ENCODE measurements at regions not wholly inside any gene's neighbourhood (a gene's known extent, or its start where the extent isn't known, plus 50 kb on each side); places are given as distances from the start of the nearest gene placed in this dataset.

DNA sequence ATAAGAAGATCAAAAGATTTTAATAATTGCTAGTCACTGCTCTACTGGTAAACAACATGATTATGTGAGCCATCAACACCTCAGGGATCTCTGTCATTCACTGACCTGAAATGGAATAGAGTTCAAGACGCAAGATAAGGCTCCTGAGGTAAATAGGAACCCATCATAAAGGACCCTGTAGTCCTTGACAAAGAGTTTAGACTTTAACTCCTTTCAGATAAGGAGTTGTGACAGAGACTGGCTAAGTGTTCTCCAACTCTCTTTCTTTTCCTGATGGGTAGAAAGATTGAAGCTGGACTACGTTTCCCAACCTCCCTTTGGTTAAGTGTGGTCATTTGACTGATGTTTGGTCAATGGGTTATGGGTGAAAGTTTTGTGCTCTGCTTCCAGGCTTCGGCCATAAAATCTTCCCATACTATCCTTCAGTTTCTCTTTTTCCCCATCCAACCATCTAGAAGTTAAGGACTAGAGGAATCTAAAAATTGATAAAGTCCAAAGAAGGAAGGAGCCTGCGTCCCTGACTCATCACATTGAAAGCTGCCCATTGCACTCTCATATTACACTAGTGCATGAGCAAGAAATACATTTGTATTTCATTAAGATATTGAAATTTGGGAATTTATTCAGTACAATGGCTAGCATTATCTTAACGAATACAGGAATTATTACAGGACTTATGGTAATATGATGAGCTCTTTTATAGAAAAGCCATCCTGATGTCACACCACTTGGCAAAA lies 293.7 kb upstream of the ACVR2A start:
- DNase-seq (ENCODE audit: low read depth) = no peak

DNA sequence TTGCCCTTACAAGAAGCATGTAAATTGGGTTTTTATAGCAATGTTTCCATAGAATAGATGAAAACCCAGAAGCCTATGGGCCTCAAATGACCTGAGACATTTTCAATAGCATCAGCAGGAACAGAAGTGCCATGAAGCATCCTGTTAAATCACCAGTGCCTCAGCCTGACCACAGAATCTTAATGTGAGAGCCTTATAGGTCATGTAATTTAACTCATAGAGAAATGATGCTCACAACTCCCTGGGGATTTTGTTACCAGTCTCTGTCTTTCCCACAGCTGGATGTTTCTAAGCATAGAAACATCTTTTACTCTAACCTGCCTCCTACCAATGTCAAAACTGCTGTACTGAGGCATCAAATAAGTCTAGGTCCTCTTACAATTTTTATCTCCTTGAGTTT lies 295.8 kb upstream of the ACVR2A start:
- no peak for DNase-seq (ENCODE audit: low read depth)

GRCh38 chr2:147548451-147548850 lies 296.4 kb upstream of the ACVR2A start:
- no peak for DNase-seq (ENCODE audit: low read depth)

- no peak for DNase-seq (ENCODE audit: low read depth)
Measured at GRCh38 chr2:147547440-147547839, 297.4 kb upstream of the ACVR2A start.

- no peak for DNase-seq (ENCODE audit: low read depth)
Measured at GRCh38 chr2:147546109-147546508, 298.7 kb upstream of the ACVR2A start.

DNA sequence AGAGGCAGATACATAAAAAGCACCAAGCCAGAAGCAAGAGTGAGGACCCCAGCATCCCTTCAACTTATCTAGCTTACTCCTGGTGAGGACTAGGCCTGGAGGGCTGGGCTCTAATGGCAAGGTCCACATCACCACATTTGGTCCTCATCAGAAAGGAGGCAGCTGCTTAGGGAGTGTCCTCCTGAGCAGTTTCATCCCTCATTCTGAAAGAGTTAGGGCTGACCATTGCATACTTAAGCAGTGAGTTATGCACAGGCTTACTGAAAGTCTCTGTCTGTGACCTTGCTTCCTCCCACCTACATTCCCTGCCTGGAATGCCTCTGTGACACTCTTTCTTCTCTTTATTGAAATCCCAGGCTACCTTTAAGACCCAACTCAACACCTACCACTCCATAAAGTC lies 301.8 kb upstream of the ACVR2A start:
- no peak for DNase-seq (ENCODE audit: low read depth)

DNA sequence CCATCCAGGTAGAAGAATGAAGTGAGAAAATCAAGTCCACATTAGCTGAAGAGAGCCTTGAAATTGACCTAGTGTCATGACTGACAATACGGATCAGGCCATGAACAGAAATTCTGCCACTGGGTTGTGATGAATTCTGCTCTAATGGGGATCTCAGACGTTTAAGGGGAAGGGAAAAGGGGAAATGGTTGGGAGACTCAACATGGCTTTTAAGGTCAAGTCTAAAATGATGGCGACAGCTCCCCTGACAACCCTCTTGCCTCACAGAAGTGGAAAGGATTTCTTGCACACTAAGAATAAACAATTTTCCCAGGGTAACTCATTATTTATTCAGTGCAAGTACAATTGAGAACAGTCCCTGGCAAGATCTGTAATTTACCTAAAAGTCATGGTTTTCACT lies 302.5 kb upstream of the ACVR2A start:
- no peak for DNase-seq (ENCODE audit: low read depth)

DNA sequence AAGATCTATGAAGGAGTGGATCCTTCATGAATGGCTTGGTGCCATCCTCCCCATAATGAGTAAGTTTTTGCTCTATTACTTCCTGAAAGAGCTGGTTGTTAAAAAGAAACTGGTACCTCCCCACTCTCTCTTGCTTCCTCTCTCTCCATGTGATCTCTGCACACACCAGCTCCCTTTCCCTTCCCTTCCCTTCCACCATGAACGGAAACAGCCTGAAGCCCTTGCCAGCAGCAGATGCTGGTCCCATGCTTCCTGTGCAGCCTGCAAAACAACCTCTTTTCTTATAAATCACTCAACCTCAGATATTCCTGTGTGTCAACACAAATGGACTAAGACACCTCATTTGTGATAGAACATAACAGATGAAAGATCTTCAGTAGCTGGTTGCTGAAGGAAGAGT lies 303.5 kb upstream of the ACVR2A start:
- no peak for DNase-seq (ENCODE audit: low read depth)

DNA sequence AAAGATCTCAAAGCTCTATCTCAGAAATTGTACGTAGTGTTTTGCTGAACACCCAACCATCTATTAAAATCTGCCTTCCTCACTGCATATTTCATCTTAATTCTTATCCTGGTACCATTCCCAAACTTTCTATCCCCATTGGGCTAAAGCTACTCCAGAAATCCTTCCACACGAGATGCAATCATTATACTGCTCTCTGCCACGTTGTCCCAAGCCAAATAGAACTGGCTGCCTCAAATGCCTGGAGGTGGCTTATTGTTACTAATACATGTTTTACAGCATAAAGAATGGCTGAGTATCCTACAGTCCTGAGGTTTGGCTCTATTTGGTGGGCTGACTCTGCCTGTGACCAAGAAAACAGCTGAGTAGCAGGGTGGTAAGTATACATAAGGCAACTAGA lies 306.0 kb upstream of the ACVR2A start:
- no peak for DNase-seq (ENCODE audit: low read depth)

- no peak for DNase-seq (ENCODE audit: low read depth)
Measured at GRCh38 chr2:147538088-147538487, 306.7 kb upstream of the ACVR2A start.

- no peak for DNase-seq (ENCODE audit: low read depth)
Measured at GRCh38 chr2:147531269-147531668, 313.6 kb upstream of the ACVR2A start.

DNA sequence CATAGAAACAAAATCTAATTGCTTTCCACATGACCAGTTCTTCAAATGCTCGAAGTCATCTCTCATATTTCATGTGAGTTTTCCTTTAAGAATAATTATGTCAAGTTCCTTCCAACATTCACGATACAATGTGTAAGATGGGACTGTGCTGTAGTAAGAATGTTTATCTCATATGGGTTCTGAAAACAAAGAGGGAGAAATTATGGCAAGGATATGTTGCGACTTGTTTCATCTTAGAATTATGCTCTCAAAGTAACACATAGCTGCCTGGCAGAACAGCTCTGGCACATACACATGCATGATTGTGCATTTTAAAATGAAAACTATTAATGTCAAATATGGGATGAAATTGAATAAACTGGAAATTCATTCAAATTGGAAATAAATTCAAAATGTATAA lies 314.8 kb upstream of the ACVR2A start:
- no peak for DNase-seq (ENCODE audit: low read depth)

- no peak for DNase-seq (ENCODE audit: low read depth)
Measured at GRCh38 chr2:147525819-147526489, 318.9 kb upstream of the ACVR2A start.

DNA sequence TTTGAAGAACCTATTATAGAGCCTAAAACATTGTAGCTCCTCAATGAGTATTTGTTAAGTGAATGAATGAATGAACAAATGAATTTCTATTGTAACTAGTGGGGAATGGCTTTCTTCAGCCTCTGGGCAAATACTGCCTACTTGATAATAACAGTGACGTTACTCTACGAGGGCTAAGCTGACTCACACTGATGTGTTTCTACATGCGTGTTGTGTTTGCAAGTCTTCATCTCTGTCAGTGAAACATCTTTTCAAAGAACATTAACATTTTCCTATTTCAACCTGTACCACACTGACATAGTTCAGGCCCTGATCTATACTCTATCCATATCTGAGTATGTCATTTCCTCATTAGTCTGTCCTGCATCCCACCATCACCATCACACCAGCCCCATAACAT lies 319.9 kb upstream of the ACVR2A start:
- no peak for DNase-seq (ENCODE audit: low read depth)

DNA sequence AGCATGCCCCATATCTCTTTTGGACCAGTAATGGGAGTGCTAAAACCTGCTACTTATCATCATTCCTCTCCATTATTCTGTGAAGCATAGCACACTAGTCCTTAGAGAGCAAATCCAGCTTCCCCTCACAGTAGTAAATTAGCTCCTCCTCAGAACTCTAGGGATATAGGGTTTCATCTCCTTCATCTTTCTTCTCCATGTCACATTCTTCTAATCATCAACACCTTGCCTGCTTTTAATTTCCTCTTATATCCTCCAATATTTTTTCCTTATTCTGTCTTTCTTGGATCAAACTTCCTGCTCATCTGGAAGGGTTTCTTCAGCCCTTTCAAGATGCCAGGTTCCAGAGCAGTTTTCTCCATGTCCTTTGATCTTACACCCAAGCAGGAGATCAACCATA lies 321.4 kb upstream of the ACVR2A start:
- no peak for DNase-seq (ENCODE audit: low read depth)

GRCh38 chr2:147521936-147522335 lies 322.9 kb upstream of the ACVR2A start:
- DNase-seq (ENCODE audit: low read depth) = no peak

DNA sequence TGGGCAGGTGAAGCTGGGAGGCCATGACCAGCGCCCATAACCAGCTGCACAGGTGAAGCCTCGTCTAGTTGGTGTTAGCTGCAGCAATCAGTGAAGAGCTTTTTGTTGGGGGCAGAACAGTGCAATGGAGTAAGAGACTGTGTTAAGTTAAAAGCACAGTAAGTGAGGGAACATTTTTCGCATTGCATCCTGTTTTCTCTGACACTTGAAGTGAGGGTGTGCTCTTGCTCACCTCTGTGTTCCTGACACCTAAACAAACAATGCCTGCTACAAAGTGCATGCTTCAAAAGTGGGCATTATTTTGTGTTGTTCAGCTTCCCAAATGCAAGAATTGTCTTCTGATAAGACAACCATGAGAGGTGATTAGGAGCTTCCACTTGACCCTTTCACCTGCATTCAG lies 324.0 kb upstream of the ACVR2A start:
- DNase-seq (ENCODE audit: low read depth) = no peak

- no peak for DNase-seq (ENCODE audit: low read depth)
Measured at GRCh38 chr2:147519178-147519577, 325.7 kb upstream of the ACVR2A start.

- no peak for DNase-seq (ENCODE audit: low read depth)
Measured at GRCh38 chr2:147515213-147515612, 329.6 kb upstream of the ACVR2A start.

GRCh38 chr2:147512206-147512605 lies 332.6 kb upstream of the ACVR2A start:
- DNase-seq (ENCODE audit: low read depth) = no peak

GRCh38 chr2:147511491-147511948 lies 333.3 kb upstream of the ACVR2A start:
- no peak for DNase-seq (ENCODE audit: low read depth)

DNA sequence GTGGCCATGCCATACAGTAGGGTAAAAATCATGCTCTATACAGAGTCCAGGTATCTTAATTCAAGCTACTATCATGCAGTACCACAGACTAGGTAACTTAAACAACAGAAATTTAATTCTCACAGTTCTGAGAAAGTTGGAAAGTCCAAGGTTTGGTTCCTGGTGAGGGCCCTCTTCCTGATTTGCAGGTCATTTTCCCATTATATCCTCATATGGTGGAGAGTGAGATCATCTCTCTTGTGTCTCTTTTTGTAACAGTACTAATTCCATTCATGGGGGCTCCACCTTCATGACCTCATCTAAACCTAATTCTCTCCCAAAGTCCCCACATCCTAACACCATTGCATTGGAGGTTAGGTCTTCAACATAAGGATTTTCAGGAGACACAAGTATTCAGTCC lies 335.0 kb upstream of the ACVR2A start:
- no peak for DNase-seq (ENCODE audit: low read depth)

DNA sequence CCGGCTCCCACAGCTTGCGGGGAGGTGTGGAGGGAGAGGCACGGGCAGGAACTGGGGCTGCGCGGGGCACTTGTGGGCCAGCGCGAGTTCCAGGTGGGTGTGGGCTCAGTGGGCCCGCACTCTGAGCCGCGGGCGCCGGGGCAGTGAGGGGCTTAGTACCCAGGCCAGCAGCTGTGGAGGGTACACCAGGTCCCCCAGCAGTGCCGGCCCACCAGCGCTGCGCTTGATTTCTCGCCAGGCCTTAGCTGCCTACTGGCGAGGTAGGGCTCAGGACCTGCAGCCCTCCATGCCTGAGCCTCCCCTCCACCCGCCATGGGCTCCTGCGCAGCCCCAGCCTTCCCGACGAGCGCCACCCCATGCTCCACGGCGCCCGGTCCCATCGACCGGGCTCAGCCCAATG lies 337.9 kb upstream of the ACVR2A start:
- no peak for DNase-seq (ENCODE audit: low read depth)

DNA sequence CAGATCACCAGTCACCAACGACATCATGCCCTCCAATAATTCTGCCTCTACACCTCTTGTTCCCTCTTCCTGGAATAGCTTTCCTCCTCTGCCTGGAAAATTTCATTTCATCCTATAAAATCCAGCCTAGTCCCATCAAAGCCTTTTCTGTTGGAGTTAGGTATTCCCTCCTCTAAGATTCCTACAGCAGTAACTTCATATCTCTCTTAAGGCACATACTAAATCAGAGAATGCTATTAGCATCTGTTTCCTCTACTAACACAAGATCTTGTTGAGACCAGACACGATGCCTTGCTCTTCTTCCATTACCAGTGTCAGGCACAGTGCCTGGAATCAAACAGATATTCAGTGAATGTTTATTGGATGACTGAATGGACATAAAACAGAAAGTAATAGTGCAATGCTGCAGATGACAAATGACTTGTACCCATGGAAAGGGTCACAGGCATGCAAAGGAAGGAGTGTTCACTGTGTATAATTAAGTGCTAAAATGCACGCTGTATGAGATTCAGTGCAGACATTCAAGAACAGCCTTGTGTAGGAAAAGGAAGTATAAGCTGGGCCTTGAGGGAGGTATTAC lies 342.0 kb upstream of the ACVR2A start:
- no peak for DNase-seq (ENCODE audit: low read depth)
